Kidney (tissue), 13 donors: ENCODE measurements at regions not wholly inside any gene's neighbourhood (a gene's known extent, or its start where the extent isn't known, plus 50 kb on each side); places are given as distances from the start of the nearest gene placed in this dataset.

Source experiments
- DNase-seq, 5 donors: peaks; one replicate each; pipeline ENCODE4 v3.0.0-alpha.2; 2013 to 2020
- FAIRE-seq: peaks from 2 replicates; lab custom pipeline; 2012; peaks lifted over from hg19 to GRCh38; lab: Jason Lieb, UNC
- H3K27ac ChIP-seq, 2 donors: one replicate each; pipeline ENCODE4 v1.7.0; 2013; ENCODE audit warnings: low read depth in 2 of 2, low read length in 2 of 2, inconsistent platforms in 1 of 2
- H3K27me3 ChIP-seq: one replicate; pipeline ENCODE4 v1.7.1; 2013; ENCODE audit warnings: low read length, inconsistent platforms; ENCODE audit not compliant: control insufficient read depth, insufficient read depth
- H3K36me3 ChIP-seq, 3 donors: one replicate each; pipeline versions ENCODE4 v1.7.0 to v1.7.1; 2013; ENCODE audit warnings: low read length in 3 of 3, control low read depth in 1 of 3, inconsistent platforms in 1 of 3; ENCODE audit not compliant: insufficient read depth in 3 of 3, control insufficient read depth in 2 of 3
- H3K4me1 ChIP-seq, 3 donors: one replicate each; pipeline versions ENCODE4 v1.7.0 to v1.7.1; 2013; ENCODE audit warnings: low read length in 3 of 3, inconsistent platforms in 1 of 3, low read depth in 1 of 3; ENCODE audit not compliant: control insufficient read depth in 2 of 3, insufficient read depth in 2 of 3
- H3K4me3 ChIP-seq, 3 donors: one replicate each; pipeline versions ENCODE4 v1.7.0 to v1.8.1; 2013; ENCODE audit warnings: low read length in 3 of 3, control low read depth in 1 of 3, inconsistent platforms in 1 of 3
- H3K9ac ChIP-seq, 3 donors: one replicate each; pipeline versions ENCODE4 v1.7.0 to v1.7.1; 2013; ENCODE audit warnings: low read length in 3 of 3, control low read depth in 1 of 3, inconsistent platforms in 1 of 3
- H3K9me3 ChIP-seq, 3 donors: one replicate each; pipeline versions ENCODE4 v1.7.0 to v1.7.1; 2013; ENCODE audit warnings: low read length in 3 of 3, control low read depth in 1 of 3, inconsistent platforms in 1 of 3; ENCODE audit not compliant: control insufficient read depth in 2 of 3, insufficient read depth in 1 of 3
- intact Hi-C: fragments of 100-400 bp; cut with DNase I; formaldehyde crosslinking; loops from one replicate; pipeline ENCODE4 v1.11.1; 2022
- TF ChIP-seq, protein P1 (sequence below): IDR thresholded peaks from 3 replicates; pipeline ENCODE4 v1.5.1; 2012; ENCODE audit warnings: mild to moderate bottlenecking, moderate library complexity, borderline replicate concordance; ENCODE audit not compliant: insufficient read depth; ENCODE audit errors: extremely low read depth
- donor health status: control.
- donor health status: control.
- donor health status: control.
- donor health status: control.
- donor health status: control.
- donor health status: DM: yes; HTN: yes; CAD: no.
- donor health status: Normal renal cell carcinoma (clear cell type).

DNA sequence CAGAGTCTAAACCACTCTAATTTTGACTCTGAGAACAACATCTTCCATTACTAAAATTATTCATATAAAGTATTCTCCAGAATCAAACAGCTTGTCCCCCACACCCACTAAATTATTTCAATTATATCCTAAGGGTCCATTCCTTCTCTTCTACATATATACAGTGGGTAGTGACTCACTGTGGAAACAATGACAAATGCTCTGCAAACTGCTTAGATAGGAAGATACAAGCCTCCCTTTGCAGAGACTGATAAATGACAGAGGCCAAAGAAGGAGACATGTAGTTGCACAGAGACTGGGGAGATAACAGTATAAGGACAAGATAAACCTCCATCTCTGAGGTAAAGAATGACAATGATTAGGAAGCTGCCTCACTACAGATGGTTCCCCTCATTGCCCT lies 1087.4 kb downstream of the AGBL1 start:
- H3K9me3 ChIP-seq, result no peaks in the 10 kb centered on the region
- H3K9ac ChIP-seq, result no peak overlapping the region
- DNase-seq (no peak), FAIRE-seq (no peak)
- no peaks in the 10 kb centered on the region for H3K4me1 ChIP-seq
- no peaks in the 10 kb centered on the region for H3K27me3 ChIP-seq
- no peak overlapping the region for H3K27ac ChIP-seq
- TF ChIP-seq, protein P1, sequence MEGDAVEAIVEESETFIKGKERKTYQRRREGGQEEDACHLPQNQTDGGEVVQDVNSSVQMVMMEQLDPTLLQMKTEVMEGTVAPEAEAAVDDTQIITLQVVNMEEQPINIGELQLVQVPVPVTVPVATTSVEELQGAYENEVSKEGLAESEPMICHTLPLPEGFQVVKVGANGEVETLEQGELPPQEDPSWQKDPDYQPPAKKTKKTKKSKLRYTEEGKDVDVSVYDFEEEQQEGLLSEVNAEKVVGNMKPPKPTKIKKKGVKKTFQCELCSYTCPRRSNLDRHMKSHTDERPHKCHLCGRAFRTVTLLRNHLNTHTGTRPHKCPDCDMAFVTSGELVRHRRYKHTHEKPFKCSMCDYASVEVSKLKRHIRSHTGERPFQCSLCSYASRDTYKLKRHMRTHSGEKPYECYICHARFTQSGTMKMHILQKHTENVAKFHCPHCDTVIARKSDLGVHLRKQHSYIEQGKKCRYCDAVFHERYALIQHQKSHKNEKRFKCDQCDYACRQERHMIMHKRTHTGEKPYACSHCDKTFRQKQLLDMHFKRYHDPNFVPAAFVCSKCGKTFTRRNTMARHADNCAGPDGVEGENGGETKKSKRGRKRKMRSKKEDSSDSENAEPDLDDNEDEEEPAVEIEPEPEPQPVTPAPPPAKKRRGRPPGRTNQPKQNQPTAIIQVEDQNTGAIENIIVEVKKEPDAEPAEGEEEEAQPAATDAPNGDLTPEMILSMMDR, result no peak
- H3K4me3 ChIP-seq, result no peak overlapping the region
- no peaks in the 10 kb centered on the region for H3K36me3 ChIP-seq
- intact Hi-C loops, result no loop called here

DNA sequence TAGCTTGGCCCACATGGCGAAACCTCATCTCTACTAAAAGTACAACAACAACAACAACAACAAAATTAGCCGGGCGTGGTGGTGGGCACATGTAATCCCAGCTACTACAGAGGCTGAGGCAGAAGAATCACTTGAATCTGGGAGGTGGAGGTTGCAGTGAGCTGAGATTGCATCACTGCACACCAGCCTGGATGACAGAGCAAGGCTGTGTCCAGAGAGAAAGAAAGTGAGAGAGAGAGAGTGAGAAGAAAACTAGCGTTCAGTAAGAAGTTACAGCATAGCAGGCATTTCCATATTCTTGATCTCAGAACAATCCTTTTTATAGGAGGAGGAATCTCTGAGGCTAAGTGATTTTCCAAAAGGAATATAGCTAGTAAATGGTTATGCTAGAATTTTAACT lies 1076.1 kb downstream of the AGBL1 start:
- H3K27me3 ChIP-seq, result no peaks in the 10 kb centered on the region
- TF ChIP-seq, protein P1, result no peak
- no peaks in the 10 kb centered on the region for H3K36me3 ChIP-seq
- FAIRE-seq (no peak), DNase-seq (no peak)
- H3K9me3 ChIP-seq, result no peaks in the 10 kb centered on the region
- no peaks in the 10 kb centered on the region for H3K4me1 ChIP-seq
- intact Hi-C loops, result no loop called here
- H3K4me3 ChIP-seq, result no peak overlapping the region
- H3K9ac ChIP-seq, result no peak overlapping the region
- H3K27ac ChIP-seq, result no peak overlapping the region

DNA sequence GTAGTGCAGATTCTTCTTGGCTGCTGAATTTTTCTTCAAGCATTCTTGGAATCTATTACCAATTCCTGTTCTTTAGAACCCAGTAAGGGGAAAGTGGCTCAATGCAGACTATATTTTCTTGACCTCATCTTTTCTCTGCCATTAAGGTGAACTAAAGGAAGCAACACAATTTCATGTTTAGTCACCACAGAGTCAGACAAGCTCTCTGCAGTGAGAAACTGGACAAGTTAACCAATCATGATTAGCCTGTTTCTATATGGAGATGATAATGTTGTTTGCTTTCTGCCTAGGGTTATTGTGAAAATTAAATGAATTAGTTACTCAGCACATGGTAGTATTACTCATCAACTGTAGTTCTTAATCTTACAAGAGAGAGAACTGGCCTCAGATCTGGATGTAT lies 1075.1 kb downstream of the AGBL1 start:
- no peaks in the 10 kb centered on the region for H3K4me1 ChIP-seq
- no peak overlapping the region for H3K4me3 ChIP-seq
- TF ChIP-seq, protein P1, result no peak
- FAIRE-seq, result no peak
- DNase-seq, result no peak
- H3K36me3 ChIP-seq, result no peaks in the 10 kb centered on the region
- no peak overlapping the region for H3K9ac ChIP-seq
- intact Hi-C loops, result no loop called here
- no peak overlapping the region for H3K27ac ChIP-seq
- H3K9me3 ChIP-seq, result no peaks in the 10 kb centered on the region
- H3K27me3 ChIP-seq, result no peaks in the 10 kb centered on the region

GRCh38 chr15:87151202-87151748 lies 1071.6 kb downstream of the AGBL1 start:
- TF ChIP-seq, protein P1, result no peak
- no peak overlapping the region for H3K4me3 ChIP-seq
- FAIRE-seq (no peak), DNase-seq (no peak)
- H3K27ac ChIP-seq, result no peak overlapping the region
- no peaks in the 10 kb centered on the region for H3K4me1 ChIP-seq
- intact Hi-C loops, result no loop called here
- H3K9ac ChIP-seq, result no peak overlapping the region
- H3K27me3 ChIP-seq, result no peaks in the 10 kb centered on the region
- no peaks in the 10 kb centered on the region for H3K9me3 ChIP-seq
- H3K36me3 ChIP-seq, result no peaks in the 10 kb centered on the region
